Neuronal stem cell (in vitro differentiated cells): ENCODE measurements at regions not wholly inside any gene's neighbourhood (a gene's known extent, or its start where the extent isn't known, plus 50 kb on each side); places are given as distances from the start of the nearest gene placed in this dataset.

Experiments used
- DNase-seq: peaks from one replicate; pipeline ENCODE4 v3.0.0-alpha.2; 2013; ENCODE audit warnings: low spot score
- H2AFZ ChIP-seq: one replicate; pipeline ENCODE4 v1.6.1; 2013; ENCODE audit warnings: mild to moderate bottlenecking, low read length, inconsistent platforms
- H2AK5ac ChIP-seq: 2 replicates; pipeline ENCODE4 v1.6.1; 2013; ENCODE audit warnings: low read depth, mild to moderate bottlenecking, inconsistent platforms, low read length, moderate library complexity, mixed read lengths
- H2BK120ac ChIP-seq: 2 replicates; pipeline ENCODE4 v1.6.1; 2013; ENCODE audit warnings: low read depth, mild to moderate bottlenecking, inconsistent platforms, low read length, moderate library complexity, mixed read lengths
- H2BK12ac ChIP-seq: one replicate; pipeline ENCODE4 v1.6.1; 2013; ENCODE audit warnings: low read length, inconsistent platforms
- H2BK15ac ChIP-seq: 2 replicates; pipeline ENCODE4 v1.6.1; 2013; ENCODE audit warnings: mild to moderate bottlenecking, low read length, inconsistent platforms, mixed read lengths
- H2BK5ac ChIP-seq: one replicate; pipeline ENCODE4 v1.6.1; 2013; ENCODE audit warnings: inconsistent platforms, mild to moderate bottlenecking, low read length, moderate library complexity
- H3K14ac ChIP-seq: one replicate; pipeline ENCODE4 v1.6.1; 2013; ENCODE audit warnings: low read length, inconsistent platforms
- H3K18ac ChIP-seq: 2 replicates; pipeline ENCODE4 v1.6.1; 2013; ENCODE audit warnings: low read length, inconsistent platforms
- H3K23ac ChIP-seq: 2 replicates; pipeline ENCODE4 v1.6.1; 2013; ENCODE audit warnings: low read depth, mild to moderate bottlenecking, mixed read lengths, low read length, inconsistent platforms; ENCODE audit not compliant: poor library complexity
- H3K27ac ChIP-seq: replicated peaks from 3 replicates; pipeline ENCODE4 v1.5.1; 2013; ENCODE audit warnings: low read length, inconsistent platforms
- H3K27me3 ChIP-seq, 3 experiments: 2 replicates each; pipeline ENCODE4 v1.6.1; 2013; ENCODE audit warnings: low read length in 3 of 3, mild to moderate bottlenecking in 2 of 3, inconsistent platforms in 1 of 3, low read depth in 1 of 3, mixed read lengths in 1 of 3, moderate library complexity in 1 of 3; ENCODE audit not compliant: control insufficient read depth in 3 of 3, insufficient read depth in 3 of 3
- H3K36me3 ChIP-seq, 2 donors: replicated peaks in 1 of 2; 2 replicates each; pipeline ENCODE4 v1.6.1; 2013; ENCODE audit warnings: low read length in 2 of 2; ENCODE audit not compliant: control insufficient read depth in 2 of 2, insufficient read depth in 2 of 2
- H3K4ac ChIP-seq: 2 replicates; pipeline ENCODE4 v1.6.1; 2013; ENCODE audit warnings: inconsistent platforms, mild to moderate bottlenecking, low read length, moderate library complexity
- H3K4me1 ChIP-seq, 2 donors: 1 replicate in 1 of 2; 2 replicates in 1 of 2; pipeline ENCODE4 v1.6.1; 2013; ENCODE audit warnings: low read length in 2 of 2, low read depth in 1 of 2; ENCODE audit not compliant: control insufficient read depth in 2 of 2, insufficient read depth in 1 of 2
- H3K4me2 ChIP-seq: one replicate; pipeline ENCODE4 v1.6.1; 2013; ENCODE audit warnings: mild to moderate bottlenecking, low read length, inconsistent platforms; ENCODE audit not compliant: insufficient read depth, poor library complexity, severe bottlenecking
- H3K4me3 ChIP-seq, 2 donors: 2 replicates each; pipeline ENCODE4 v1.5.1; 2013; ENCODE audit warnings: low read length in 2 of 2, mild to moderate bottlenecking in 2 of 2, inconsistent platforms in 1 of 2, moderate library complexity in 1 of 2
- H3K79me1 ChIP-seq: one replicate; pipeline ENCODE4 v1.6.1; 2013; ENCODE audit warnings: low read depth, mild to moderate bottlenecking, inconsistent platforms, low read length, moderate library complexity
- H3K9ac ChIP-seq: one replicate; pipeline ENCODE4 v1.6.1; 2013; ENCODE audit warnings: mild to moderate bottlenecking, low read depth, low read length, inconsistent platforms; ENCODE audit not compliant: poor library complexity
- H3K9me3 ChIP-seq, 2 donors: replicated peaks in 1 of 2; 2 replicates each; pipeline versions ENCODE3 to v1.6.1; 2013; ENCODE audit warnings: low read length in 2 of 2, mild to moderate bottlenecking in 2 of 2, inconsistent platforms in 1 of 2, low read depth in 1 of 2, mixed read lengths in 1 of 2, moderate library complexity in 1 of 2; ENCODE audit not compliant: control insufficient read depth in 2 of 2, insufficient read depth in 1 of 2
- H4K8ac ChIP-seq: one replicate; pipeline ENCODE4 v1.6.1; 2013; ENCODE audit warnings: low read depth, mild to moderate bottlenecking, inconsistent platforms, low read length, moderate library complexity
- H4K91ac ChIP-seq: one replicate; pipeline ENCODE4 v1.6.1; 2013; ENCODE audit warnings: low read length, low read depth, mild to moderate bottlenecking, inconsistent platforms; ENCODE audit not compliant: poor library complexity
- WGBS, 2 donors: extraction: QIAGEN DNeasy Blood & Tissue Kit; methylation state at CpG; one replicate each; pipeline ENCODE4 v1.1.7; 2013; ENCODE audit warnings: missing lambda C conversion rate in 2 of 2, mixed read lengths in 1 of 2; ENCODE audit not compliant: insufficient read length in 2 of 2, insufficient replicate concordance in 1 of 2; ENCODE audit errors: extremely low coverage in 2 of 2; 5-methylcytosine and 5-hydroxymethylcytosine counted together

DNA sequence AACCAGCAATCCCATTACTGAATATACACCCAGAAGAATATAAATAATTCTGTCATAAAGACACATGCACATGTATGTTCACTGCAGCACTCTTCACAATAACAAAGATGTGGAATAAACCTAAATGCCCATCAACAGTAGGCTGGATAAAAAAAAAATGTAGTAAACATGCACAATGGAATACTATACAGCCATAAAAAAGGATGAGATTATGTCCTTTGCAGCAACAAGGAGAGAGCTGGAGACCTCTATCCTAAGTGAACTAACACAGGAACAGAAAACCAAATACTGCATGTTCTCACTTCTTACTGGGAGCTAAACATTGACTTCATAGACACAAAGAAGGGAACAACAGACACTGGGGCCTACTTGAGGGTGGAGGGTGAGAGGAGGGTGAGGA, 2067.7 kb downstream of the ARAP2 start:
- no peak overlapping the region for H3K4me2 ChIP-seq
- H3K18ac ChIP-seq: no peak overlapping the region
- H3K23ac ChIP-seq: no peak overlapping the region
- no peak overlapping the region for H4K8ac ChIP-seq
- H3K4ac ChIP-seq: no peak overlapping the region
- H3K79me1 ChIP-seq: no peaks in the 10 kb centered on the region
- no peak overlapping the region for H3K4me3 ChIP-seq
- H3K27me3 ChIP-seq: no peaks in the 10 kb centered on the region
- no peak overlapping the region for H2BK15ac ChIP-seq
- no peak overlapping the region for H2AFZ ChIP-seq
- H2BK120ac ChIP-seq: no peak overlapping the region
- no peak overlapping the region for H2BK12ac ChIP-seq
- no peak overlapping the region for H3K27ac ChIP-seq
- no peak for DNase-seq
- no peaks in the 10 kb centered on the region for H3K4me1 ChIP-seq
- no peak overlapping the region for H3K9ac ChIP-seq
- H3K36me3 ChIP-seq: no peaks in the 10 kb centered on the region
- H3K9me3 ChIP-seq: no peaks in the 10 kb centered on the region
- H2AK5ac ChIP-seq: no peak overlapping the region
- no peak overlapping the region for H2BK5ac ChIP-seq
- no peak overlapping the region for H4K91ac ChIP-seq
- no peak overlapping the region for H3K14ac ChIP-seq

DNA sequence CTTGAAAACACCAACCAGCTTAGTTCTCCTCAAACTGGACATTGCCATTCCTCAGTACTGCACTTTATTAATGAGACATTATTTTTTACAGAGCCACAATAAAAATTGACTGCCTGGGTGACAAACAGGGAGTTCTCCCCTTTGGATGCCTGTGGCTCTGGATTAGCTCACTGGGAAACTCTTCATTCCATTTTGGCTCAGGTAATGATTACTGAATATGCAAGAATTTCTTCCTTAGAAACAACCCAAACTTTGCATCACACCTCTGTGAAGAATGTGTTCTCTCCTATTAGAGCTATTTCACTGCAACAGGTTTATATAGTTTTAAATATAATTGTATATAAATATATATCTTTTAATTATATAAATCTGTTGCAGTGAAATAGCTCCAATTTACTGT, 2065.8 kb downstream of the ARAP2 start:
- no peak overlapping the region for H2AFZ ChIP-seq
- no peak overlapping the region for H3K23ac ChIP-seq
- H3K9ac ChIP-seq: no peak overlapping the region
- H3K4me1 ChIP-seq: no peaks in the 10 kb centered on the region
- H3K4me3 ChIP-seq: no peak overlapping the region
- H3K4me2 ChIP-seq: no peak overlapping the region
- DNase-seq: no peak
- H3K27ac ChIP-seq: no peak overlapping the region
- no peak overlapping the region for H2AK5ac ChIP-seq
- H3K36me3 ChIP-seq: no peaks in the 10 kb centered on the region
- H2BK12ac ChIP-seq: no peak overlapping the region
- H2BK5ac ChIP-seq: no peak overlapping the region
- no peaks in the 10 kb centered on the region for H3K9me3 ChIP-seq
- no peak overlapping the region for H3K4ac ChIP-seq
- no peaks in the 10 kb centered on the region for H3K79me1 ChIP-seq
- no peak overlapping the region for H4K91ac ChIP-seq
- no peaks in the 10 kb centered on the region for H3K27me3 ChIP-seq
- H3K18ac ChIP-seq: no peak overlapping the region
- no peak overlapping the region for H2BK15ac ChIP-seq
- no peak overlapping the region for H2BK120ac ChIP-seq
- no peak overlapping the region for H3K14ac ChIP-seq
- no peak overlapping the region for H4K8ac ChIP-seq

- no peak overlapping the region for H3K23ac ChIP-seq
- no peaks in the 10 kb centered on the region for H3K27me3 ChIP-seq
- no peak overlapping the region for H4K8ac ChIP-seq
- H3K79me1 ChIP-seq: no peaks in the 10 kb centered on the region
- no peak overlapping the region for H2AK5ac ChIP-seq
- no peak overlapping the region for H3K9ac ChIP-seq
- no peak overlapping the region for H2BK12ac ChIP-seq
- H3K4ac ChIP-seq: no peak overlapping the region
- H4K91ac ChIP-seq: no peak overlapping the region
- H3K36me3 ChIP-seq: no peaks in the 10 kb centered on the region
- no peaks in the 10 kb centered on the region for H3K9me3 ChIP-seq
- no peak overlapping the region for H2BK120ac ChIP-seq
- H3K4me1 ChIP-seq: no peaks in the 10 kb centered on the region
- H2AFZ ChIP-seq: no peak overlapping the region
- no peak overlapping the region for H3K14ac ChIP-seq
- no peak overlapping the region for H2BK15ac ChIP-seq
- DNase-seq: no peak
- no peak overlapping the region for H2BK5ac ChIP-seq
- H3K4me3 ChIP-seq: no peak overlapping the region
- H3K4me2 ChIP-seq: no peak overlapping the region
- no peak overlapping the region for H3K27ac ChIP-seq
- WGBS, 2 donors: no CpG with 5 or more reads among the region's 2 CpGs
- no peak overlapping the region for H3K18ac ChIP-seq
These were observed 2062.9 kb downstream of the ARAP2 start for GRCh38 chr4:34181311-34181841.

GRCh38 chr4:34181891-34182290, 2062.4 kb downstream of the ARAP2 start:
- no CpG with 5 or more reads among the region's 2 CpGs for WGBS, 2 donors
- Histone ChIP-seq H3K27ac (no peak overlapping the region), H2BK12ac (no peak overlapping the region)

More at GRCh38 chr4:34181891-34182290, 2062.4 kb downstream of the ARAP2 start:
- Histone ChIP-seq H2AFZ (no peak overlapping the region), H4K91ac (no peak overlapping the region), H3K36me3 (no peaks in the 10 kb centered on the region), H3K4ac (no peak overlapping the region), H2AK5ac (no peak overlapping the region), H3K27me3 (no peaks in the 10 kb centered on the region), H3K9ac (no peak overlapping the region), H3K4me2 (no peak overlapping the region), H2BK5ac (no peak overlapping the region), H3K4me3 (no peak overlapping the region), H3K4me1 (no peaks in the 10 kb centered on the region), H2BK120ac (no peak overlapping the region), H2BK15ac (no peak overlapping the region), H3K14ac (no peak overlapping the region), H3K9me3 (no peaks in the 10 kb centered on the region), H3K79me1 (no peaks in the 10 kb centered on the region), H3K18ac (no peak overlapping the region), H4K8ac (no peak overlapping the region), H3K23ac (no peak overlapping the region)
- no peak for DNase-seq
